HL-60/S4 (cell line): ENCODE measurements at regions not wholly inside any gene's neighbourhood (a gene's known extent, or its start where the extent isn't known, plus 50 kb on each side); places are given as distances from the start of the nearest gene placed in this dataset.
"Not testable (repeated sequence)": the region's sequence is repeated elsewhere in the genome, so short reads cannot be mapped to it uniquely, and the experiment has no call there.

ENCODE experiments used
- in situ Hi-C: fragments of 300-500 bp; cut with MboI; formaldehyde crosslinking; loops from 2 replicates; pipeline ENCODE4 v1.14.3; 2022; ENCODE audit warnings: low sequenced_read_pairs

DNA sequence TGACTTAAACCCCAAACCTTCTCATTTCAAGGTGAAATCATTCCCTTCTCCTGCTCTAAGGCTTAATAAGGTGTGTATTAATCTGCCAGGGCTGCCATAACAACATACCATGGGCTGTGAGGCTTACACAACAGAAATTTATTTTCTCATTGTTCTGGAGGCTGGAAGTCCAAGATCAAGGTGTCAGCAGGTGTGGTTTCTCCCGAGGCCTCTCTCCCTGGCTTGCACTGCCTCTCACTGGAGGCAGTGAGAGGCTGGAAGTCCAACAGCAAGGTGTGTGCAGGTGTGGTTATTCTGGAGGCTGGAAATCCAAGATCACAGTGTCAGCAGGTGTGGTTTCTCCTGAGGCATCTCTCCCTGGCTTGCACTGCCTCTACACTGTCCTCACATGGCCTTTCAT lies 280.3 kb upstream of the TUT7 start:
- in situ Hi-C loops, result loop anchor here (25.0 kb wide), 1 partner anchor 678 kb away; no protein-coding TSS in a partner anchor

DNA sequence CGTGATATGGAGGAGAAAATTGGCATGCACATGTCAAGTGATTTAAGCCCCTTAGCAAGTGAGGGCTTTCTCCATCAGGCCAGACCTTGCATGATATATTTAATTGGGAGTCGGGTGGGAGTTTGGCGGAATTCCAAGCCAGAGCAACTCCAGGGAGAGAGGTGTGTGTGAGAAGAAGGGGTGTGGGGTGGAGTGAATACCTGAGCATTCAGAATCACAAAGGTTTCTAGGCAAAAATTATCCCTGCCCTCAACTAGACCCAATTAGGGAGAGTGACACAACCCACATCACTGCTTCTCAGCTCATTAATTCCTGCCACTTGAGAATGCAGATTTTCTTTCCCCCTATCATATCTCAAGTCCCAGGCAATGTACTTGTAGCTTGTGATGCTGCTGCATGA lies 279.7 kb upstream of the TUT7 start:
- in situ Hi-C loops, result loop anchor here (25.0 kb wide), 1 partner anchor 678 kb away; no protein-coding TSS in a partner anchor

DNA sequence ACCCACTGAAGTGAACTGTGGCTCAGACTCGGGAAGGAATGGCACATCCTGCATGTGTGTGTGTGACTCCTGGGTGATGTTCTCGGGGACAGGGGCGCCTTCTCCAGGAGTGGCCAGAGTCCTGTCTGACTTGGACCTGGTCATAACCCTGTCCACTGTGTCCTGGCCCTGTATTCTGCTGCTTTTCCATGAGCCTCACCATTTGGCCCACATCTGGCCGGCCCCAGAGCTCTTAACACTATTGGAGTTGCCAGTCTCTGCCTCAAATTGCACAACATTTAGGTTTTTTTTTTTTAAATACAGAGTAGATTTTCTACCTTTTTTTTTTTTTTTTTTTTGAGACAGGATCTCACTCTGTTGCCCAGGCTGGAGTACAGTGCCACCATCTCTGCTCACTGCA lies 278.3 kb upstream of the TUT7 start:
- in situ Hi-C loops, result loop anchor here (25.0 kb wide), 1 partner anchor 680 kb away; no protein-coding TSS in a partner anchor

DNA sequence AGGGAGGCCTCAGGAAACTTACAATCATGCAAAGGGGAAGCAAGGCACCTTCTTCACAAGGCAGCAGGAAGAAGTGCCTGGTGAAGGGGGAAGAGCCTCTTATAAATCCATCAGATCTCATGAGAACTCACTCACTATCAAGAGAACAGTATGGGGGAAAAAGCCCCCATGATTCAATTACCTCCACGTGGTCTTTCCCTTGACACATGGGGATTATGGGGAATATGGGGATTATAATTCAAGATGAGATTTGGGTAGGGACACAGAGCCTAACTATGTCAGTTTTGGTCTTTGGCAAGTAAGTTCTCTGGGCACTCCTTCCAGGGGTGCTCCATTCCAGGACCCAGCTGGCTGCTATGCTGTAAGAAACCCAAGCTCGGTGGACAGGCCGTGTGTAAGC lies 275.3 kb upstream of the TUT7 start:
- in situ Hi-C loops, result loop anchor here (25.0 kb wide), 1 partner anchor 683 kb away; no protein-coding TSS in a partner anchor

DNA sequence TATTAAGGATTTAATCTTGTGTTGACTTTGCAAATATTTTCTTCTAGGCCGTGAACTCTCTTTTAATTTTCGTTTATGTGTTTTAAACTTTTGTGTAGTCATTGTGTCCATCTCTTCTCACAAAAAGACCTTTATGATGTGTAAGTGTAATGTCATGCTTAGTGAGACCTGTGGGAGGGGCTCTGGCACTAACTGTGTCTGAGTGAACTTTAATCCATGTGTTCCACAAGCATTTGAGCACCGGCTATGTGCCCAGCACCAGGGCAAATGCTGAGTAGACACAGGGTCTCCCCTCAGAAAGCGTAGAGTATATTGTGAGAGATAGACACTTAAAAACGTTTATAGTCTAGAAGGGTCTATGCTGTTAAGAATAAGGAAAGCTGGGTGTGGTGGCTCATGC lies 272.6 kb upstream of the TUT7 start:
- in situ Hi-C loops, result loop anchor here (25.0 kb wide), 1 partner anchor 685 kb away; no protein-coding TSS in a partner anchor

DNA sequence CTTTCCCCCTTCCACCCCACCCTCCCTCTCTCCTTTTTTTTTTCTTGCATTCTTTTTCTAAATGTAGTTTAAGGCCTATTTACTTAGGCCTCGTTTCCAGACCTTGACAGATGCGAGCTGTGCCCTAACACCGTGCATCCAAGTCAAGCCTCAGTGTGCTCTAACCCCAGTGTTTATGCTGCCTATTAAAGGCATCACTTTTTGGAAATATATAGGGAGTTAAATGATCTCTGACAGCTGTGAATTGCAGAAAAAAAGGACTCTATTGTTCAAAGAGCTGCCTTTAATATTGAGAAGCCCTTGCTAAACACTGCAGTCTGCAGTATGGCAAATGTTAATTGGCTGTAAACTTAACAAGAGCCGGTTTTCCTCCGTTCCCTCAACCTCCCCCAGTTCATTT lies 270.4 kb upstream of the TUT7 start:
- in situ Hi-C loops, result loop anchor here (25.0 kb wide), 1 partner anchor 688 kb away; no protein-coding TSS in a partner anchor

DNA sequence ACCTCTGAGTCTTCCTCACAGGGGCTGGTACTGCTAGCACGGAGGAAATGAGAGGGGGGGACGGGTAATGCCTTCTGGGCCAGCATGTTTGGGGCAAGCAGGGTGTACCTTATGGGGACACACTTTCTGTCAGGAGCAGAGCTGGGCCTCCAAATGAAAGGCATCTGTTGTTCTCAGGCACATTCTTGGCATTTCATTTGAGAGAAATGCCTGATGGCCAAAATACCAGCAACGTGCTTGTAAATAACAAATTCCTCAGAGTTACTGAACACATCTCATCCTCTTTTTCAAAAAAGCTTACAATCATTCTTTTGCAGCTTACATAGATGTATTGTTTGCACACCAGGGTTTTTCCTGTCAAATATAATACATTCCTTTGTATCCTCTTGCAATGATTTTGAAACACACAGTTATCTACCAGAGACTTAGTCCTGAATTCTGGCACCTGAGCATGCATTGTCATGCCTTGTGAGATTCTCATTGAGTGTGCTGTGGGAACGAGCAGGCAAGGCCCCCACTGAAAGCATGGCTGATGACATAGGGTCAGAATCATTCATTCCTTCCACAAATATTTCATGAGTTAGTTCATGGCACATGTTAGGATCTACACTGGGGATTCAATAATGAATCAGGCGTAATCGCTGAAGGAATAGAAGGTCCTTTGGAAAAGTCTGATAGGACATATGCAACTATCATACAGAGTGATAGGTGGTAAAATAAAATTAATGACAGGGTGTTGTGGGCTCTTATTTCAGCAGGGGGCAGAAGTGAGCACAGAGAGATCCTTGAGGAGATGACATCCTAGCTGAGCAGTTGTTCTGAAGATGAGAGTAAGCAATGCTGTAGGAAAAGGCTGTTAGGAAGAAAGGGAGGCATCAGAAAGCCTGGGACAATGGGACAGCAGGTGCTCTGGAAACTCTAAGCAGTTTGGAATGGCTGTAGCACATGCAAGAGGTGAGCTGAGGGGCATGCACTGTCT lies 260.9 kb upstream of the TUT7 start:
- in situ Hi-C loops, result no loop called here

DNA sequence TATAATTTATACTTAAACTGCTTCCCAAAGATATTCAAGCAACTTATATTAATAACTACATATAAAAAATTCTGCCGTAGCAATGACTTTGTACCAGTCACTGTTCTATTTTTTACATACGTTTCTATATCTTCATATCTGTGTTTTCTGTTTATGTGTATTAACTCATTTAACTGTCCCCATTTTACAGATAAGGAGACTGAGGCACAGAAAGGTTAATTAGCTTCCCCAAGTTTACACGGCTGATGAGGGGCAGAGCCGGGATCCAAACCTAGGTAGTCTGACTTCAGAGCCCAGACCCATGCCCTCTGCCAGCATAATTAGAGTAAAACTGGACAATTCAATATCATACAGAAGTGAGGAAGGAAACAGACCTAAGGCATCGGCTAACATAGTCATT lies 259.7 kb upstream of the TUT7 start:
- in situ Hi-C loops, result no loop called here

DNA sequence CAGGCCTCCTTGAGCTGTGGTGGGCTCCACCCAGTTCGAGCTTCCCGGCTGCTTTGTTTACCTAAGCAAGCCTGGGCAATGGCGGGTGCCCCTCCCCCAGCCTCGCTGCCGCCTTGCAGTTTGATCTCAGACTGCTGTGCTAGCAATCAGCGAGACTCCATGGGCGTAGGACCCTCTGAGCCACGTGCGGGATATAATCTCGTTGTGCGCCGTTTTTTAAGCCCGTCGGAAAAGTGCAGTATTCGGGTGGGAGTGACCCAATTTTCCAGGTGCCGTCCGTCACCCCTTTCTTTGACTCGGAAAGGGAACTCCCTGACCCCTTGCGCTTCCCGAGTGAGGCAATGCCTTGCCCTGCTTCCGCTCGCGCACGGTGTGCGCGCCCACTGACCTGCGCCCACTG lies 257.3 kb upstream of the TUT7 start:
- in situ Hi-C loops, result not testable (repeated sequence)

DNA sequence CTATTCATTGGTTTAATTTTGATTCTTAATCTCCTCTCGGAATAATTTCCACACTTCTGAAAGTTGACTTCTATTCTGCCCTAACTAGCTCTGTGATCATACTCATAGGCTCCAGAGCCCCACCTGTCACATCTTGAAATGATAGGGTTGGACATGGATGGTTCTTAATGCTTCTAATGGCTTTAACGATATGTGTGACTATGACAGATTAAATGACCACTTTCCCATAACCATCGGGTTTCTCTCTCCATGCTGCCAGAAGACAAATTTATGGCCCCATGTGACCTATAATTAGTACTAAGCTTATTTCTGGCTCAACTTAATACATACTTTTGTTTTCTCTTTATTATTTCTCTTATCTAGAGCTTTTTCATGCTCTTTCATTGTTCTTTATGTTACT lies 251.1 kb upstream of the TUT7 start:
- in situ Hi-C loops, result no loop called here

DNA sequence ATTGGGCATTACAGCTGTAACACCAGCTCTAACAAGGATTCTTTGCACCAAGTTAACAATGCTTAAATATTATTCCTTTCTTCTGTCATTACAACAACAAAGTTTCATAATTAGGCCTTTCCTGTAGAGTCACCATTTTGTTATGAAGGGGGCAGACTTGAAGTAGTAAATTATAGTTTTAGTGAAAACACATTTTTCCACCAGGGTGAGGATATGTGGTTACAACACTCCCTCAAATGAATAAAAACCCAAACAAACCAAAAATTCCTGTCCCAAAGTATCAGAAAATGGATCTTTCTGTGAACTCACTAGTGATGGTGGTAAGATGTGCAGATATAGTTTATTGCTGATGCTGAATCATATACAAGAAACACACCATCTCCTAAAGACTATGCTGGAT lies 250.5 kb upstream of the TUT7 start:
- in situ Hi-C loops, result no loop called here

DNA sequence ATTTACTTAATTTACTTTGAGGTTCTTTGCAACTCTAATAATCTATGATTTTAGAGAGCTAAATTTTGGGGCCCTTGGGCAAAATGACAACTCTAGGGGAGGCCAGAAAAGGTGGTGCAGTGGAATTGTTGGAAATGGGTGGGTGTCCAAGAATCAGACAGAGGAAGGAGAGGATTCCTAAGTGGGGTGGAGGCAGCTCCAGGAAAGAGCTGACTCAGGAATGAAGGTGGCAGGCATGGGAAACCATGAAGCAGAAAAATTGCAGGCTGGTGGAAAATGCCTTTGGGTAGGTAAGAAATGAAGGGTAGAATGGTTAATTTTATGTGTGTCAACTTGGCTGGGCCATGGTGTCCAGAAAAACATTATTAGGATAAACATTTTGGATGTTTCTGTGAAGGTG lies 248.5 kb upstream of the TUT7 start:
- in situ Hi-C loops, result no loop called here

DNA sequence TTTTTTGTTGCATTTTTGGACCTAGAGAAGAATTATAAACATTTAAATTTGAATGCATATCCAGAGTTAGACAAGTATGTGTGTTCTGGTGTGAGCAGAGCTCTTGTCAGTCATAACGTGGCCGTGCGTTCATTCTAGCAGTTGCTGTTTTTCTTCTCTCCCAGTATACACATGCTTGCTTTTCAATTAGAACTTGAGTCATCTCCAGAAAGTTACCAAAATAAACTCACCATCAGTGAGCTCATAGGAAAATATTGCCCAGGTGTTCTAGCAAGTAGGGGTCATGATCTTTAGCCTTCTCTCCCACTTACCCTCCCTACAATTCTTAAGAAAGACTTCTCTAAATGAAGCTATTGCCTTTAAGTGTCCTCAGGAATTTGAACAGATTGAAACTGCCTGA lies 247.5 kb upstream of the TUT7 start:
- in situ Hi-C loops, result no loop called here

DNA sequence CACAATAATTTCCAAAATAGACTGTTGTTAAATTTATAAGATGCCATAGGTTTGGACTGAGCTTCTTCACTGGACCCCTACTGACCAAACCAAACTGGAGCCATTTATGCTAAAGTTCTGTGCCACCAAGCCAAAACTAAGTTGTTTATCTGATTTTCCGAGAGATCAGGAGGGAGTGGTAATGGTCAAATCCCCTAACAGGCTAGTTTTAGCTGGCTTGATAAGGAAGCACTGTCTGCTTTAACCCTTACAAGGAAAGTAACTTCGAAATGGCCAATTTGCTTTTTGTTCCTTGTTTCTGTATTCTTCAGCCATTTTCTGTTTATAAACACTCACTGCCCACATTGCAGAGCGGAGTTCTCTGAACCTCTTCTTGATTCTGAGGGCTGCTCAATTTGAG lies 246.8 kb upstream of the TUT7 start:
- in situ Hi-C loops, result no loop called here

DNA sequence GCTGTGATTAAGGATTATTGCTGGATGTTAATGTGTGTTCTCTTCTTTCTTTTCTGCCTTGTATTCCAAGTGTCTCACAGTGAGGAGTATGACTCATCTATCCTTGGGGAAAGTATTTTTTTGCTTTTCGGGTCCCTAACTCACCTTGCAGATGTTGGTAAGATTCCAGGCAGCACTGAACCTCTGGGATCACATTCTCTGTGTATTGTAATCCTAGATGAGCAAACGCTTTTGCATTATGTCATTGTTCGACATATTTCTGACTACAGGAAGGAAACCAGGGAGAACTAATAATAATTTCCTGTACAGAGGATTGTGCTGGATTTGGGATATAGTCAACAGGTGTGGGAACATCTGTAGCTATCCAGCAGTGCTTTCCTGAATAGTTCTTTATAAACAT lies 246.1 kb upstream of the TUT7 start:
- in situ Hi-C loops, result no loop called here

DNA sequence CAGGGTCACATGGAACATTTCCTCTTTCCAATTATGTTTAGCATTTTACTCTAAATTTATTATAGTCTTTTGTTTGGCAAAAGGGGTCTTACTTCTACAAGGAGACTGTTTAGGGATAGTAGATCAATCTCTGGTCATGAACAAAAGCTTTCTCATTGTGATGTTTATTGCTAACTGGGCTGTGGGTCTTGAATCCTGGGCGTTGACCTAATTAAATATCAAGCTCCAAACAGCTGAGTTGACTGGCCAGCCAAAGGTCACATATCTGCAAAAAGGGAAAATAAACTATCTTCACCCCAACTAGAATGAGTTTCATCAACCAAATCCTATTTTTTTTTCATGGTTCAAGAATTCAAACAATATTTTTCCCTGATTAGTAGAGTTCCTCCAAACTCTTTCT lies 245.4 kb upstream of the TUT7 start:
- in situ Hi-C loops, result no loop called here

DNA sequence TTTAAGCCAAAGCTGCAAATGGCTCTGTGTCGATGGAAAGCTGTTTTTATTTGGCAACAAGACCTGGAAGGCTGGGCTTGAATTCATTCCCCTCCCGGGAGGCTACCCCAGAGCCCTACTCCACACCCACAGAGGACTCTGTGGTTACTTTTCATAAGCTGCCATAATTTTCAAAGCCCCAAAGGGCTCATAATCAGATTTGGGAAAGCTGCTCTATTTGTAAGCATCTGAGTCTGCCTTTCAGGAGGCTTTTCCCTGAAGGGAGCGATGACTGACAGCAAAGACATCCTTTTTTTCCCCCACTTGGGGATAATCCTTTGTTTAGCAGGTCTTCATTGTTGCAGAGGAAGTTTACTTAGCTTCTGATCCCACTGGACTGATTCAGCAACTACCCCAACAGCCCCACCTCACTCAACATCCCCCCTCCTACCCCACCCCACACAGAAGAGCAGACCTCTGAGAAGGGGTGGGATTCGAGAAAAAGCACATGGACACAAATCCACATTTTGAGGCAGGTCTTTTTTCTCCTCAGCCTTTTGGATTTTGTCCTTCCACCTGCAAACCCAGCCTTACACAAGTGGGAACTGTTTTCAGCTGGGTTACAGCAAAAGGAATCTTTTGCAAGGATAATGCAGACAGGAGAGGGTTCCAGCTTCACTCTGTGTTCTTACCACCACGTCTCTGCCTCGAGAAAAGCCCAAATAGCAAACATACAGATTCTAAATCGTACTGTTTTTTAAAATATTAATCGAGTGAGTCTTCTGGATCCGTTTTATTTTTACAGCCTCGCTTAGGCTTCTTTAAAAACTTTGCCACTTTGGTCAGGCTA lies 244.4 kb upstream of the TUT7 start:
- in situ Hi-C loops, result no loop called here

DNA sequence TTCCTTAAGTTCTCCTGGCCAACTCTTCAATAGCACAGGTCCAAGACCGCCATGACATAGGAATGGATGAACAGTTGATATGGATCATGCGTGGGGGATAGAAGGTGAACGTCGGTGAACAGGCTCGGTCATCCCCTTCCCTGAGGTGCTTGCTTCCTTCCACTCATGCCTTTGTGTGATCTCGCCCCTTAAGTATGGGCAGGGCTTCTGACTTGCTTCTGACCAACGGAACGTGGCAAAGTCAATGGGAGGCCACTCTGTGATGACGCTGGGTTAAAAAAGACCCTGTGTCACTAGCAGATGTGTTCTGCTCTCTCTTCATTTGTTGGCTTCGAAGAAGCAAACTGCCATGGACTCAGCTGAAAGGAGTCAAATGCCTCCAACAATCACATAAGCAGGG lies 240.5 kb upstream of the TUT7 start:
- in situ Hi-C loops, result no loop called here

DNA sequence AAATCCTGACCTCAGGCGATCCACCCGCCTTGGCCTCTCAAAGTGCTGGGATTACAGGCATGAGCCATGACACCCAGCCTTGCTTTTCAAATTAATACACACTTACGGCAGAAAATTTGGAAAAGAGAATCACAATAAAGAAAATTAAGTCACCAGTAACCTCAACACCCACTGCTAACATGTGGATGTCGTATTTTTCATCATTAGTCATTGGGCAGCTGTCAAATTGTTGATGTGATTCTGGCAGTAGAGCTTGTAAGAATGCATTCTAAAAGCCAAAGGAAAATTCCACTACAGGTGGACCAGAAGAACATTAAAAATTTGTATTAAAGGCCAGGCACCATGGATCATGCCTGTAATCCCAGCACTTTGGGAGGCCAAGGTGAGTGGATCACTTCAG lies 237.3 kb upstream of the TUT7 start:
- in situ Hi-C loops, result no loop called here

DNA sequence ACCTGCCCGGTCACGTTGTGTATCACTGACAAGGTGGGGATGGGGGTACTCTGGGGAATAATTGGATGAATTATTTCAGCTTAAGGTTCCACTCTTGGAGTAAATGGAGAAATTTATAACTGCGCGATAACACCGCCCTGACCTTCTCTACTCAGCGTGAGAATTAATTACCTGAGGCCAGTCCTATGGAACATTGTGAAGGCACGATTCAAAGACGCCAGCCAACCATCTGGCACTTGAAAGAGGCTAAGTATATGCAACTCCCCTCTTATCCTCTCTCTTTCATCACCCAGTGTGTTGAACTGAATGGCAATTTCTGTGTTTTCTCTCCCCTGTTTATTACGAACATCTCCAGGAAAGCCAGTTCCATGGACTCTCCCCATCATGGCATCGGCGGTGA lies 235.5 kb upstream of the TUT7 start:
- in situ Hi-C loops, result no loop called here

DNA sequence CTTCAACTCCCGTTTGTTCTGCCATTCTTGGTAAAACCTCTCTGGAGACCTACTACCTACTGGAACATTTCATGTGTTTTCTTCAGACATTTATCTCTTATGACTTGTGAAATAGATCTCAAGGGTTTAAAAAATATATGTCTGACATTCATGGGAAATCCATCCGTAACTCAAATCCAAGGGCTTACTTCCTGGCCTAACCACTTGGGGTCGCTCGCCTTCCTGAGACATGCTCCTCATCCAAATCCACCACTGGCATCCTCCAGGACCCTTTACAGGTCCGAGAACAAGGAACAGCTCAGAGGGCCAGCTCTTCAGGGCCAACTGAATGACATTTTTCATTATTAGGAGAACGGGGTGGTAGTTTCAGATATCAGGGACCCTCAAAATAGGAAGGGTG lies 235.1 kb upstream of the TUT7 start:
- in situ Hi-C loops, result no loop called here

DNA sequence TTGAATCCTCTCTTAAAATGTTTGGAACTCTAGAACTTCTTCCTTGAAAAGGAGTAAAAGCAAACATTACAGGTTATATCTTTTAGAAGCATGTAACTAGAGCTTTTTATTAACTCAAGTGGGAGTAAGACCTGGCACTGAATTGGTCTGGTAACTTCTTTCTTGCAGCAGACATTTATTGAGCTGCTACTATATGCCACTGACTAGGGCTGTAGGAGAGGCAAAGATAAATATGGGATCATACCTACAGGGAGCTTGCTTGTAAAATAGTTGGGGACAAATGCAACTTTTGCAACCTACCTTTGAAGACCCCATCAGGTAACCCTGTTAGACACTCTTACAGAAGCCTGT lies 231.9 kb upstream of the TUT7 start:
- in situ Hi-C loops, result no loop called here
